Osteocyte (in vitro differentiated cells): ENCODE measurements at regions not wholly inside any gene's neighbourhood (a gene's known extent, or its start where the extent isn't known, plus 50 kb on each side); places are given as distances from the start of the nearest gene placed in this dataset.

Experiments used
- DNase-seq: peaks from one replicate; pipeline ENCODE4 v3.0.0; 2021; ENCODE audit warnings: mixed read lengths; ENCODE audit not compliant: unreplicated experiment; ENCODE audit errors: extremely low spot score
- H3K27ac Mint-ChIP-seq: one replicate; pipeline ENCODE4 v1.8.0; 2021; ENCODE audit warnings: mild to moderate bottlenecking, mixed read lengths; ENCODE audit not compliant: unreplicated experiment
- H3K27me3 Mint-ChIP-seq: one replicate; pipeline ENCODE4 v1.8.0; 2021; ENCODE audit warnings: mixed read lengths; ENCODE audit not compliant: unreplicated experiment
- H3K36me3 Mint-ChIP-seq: one replicate; pipeline ENCODE4 v1.8.0; 2021; ENCODE audit warnings: mixed read lengths; ENCODE audit not compliant: unreplicated experiment
- H3K4me1 Mint-ChIP-seq: one replicate; pipeline ENCODE4 v1.8.0; 2021; ENCODE audit warnings: mixed read lengths; ENCODE audit not compliant: unreplicated experiment
- H3K4me3 Mint-ChIP-seq: one replicate; pipeline ENCODE4 v1.8.0; 2021; ENCODE audit warnings: mild to moderate bottlenecking, moderate library complexity, mixed read lengths; ENCODE audit not compliant: unreplicated experiment
- H3K9me3 Mint-ChIP-seq: one replicate; pipeline ENCODE4 v1.8.0; 2021; ENCODE audit warnings: mixed read lengths; ENCODE audit not compliant: unreplicated experiment
- TF ChIP-seq, protein P1 (sequence below): fragments of 200-600 bp; sonication (generic); IDR thresholded peaks from 2 replicates; pipeline ENCODE4 v1.5.0; 2021; ENCODE audit warnings: antibody characterized with exemption, mild to moderate bottlenecking, moderate library complexity

DNA sequence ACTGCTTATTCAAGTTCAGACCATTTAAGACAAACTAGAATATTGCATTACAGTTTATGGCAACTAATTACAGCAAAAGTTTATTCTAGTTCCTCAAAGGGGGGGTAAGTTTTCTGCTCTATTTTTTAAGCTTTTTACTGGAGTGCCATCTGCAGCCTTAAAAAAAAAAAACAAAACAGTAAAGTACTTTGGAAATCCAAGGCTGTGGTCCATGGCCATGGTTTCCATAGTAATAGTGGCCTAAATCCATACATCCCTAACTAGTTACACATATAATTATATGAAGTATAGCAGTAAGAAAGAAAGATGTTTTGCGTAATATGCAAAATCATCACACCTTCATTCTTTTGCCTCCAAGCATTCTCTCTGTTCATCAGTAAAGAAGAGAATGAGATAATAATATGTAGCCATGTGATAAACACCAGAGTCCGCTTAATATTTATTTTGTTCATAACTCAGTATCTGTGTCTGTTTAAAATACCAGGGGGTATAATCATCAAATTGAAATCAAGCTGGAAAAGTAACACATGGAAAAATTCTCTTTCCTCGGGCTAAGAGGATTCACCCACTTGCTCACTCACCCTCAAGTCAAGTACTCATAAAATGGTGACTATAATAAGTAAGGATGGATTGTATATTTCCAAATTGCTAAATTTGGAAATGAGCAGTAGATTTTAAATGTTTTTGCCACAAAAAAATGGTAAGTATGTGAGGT lies 301.1 kb upstream of the RND3 start:
- no peaks in the 10 kb centered on the region for H3K27me3 Mint-ChIP-seq
- H3K9me3 Mint-ChIP-seq: peaks cover 15% of the 10 kb centered on the region
- peak overlapping the region; percentile 11 for H3K27ac Mint-ChIP-seq
- TF ChIP-seq, protein P1, sequence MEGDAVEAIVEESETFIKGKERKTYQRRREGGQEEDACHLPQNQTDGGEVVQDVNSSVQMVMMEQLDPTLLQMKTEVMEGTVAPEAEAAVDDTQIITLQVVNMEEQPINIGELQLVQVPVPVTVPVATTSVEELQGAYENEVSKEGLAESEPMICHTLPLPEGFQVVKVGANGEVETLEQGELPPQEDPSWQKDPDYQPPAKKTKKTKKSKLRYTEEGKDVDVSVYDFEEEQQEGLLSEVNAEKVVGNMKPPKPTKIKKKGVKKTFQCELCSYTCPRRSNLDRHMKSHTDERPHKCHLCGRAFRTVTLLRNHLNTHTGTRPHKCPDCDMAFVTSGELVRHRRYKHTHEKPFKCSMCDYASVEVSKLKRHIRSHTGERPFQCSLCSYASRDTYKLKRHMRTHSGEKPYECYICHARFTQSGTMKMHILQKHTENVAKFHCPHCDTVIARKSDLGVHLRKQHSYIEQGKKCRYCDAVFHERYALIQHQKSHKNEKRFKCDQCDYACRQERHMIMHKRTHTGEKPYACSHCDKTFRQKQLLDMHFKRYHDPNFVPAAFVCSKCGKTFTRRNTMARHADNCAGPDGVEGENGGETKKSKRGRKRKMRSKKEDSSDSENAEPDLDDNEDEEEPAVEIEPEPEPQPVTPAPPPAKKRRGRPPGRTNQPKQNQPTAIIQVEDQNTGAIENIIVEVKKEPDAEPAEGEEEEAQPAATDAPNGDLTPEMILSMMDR: no peak
- peaks cover 7% of the 10 kb centered on the region for H3K4me1 Mint-ChIP-seq
- no peaks in the 10 kb centered on the region for H3K36me3 Mint-ChIP-seq
- no peak overlapping the region for H3K4me3 Mint-ChIP-seq
- no peak for DNase-seq

DNA sequence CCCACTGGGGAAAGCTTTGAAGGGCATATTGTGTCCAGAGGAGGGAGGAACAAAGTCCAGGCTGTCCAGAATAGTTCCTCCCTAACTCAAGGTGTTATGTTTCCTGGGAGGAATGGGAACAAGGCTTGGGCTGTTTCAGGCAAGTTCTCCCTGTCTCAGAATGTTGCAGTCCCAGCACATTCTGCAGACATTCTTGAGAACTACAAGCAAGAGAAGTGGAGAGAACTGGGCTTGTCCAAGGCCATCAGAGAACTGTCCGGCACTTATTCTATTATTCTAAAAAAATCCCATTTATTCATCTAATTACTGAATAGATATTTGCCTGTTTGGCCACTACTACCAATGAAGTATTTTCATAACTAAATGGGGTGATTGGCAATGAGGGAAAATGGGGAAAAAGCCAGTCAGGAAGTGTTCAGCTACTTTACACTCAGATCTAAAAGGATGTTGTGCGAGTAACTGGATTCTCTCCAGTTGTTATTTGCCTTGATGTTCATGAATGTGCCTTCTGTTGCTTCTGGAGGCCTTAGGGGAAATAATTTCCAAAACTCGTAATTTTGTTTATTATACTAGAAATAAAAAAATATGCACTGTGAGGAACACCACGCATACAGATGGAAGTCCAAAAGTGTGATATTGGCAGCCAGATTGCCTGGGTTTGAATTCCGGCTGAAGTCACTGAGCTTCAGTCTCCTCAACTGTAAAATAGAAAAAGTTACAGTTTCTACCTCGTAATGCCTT lies 300.1 kb upstream of the RND3 start:
- H3K4me3 Mint-ChIP-seq: no peak overlapping the region
- peaks cover 11% of the 10 kb centered on the region for H3K9me3 Mint-ChIP-seq
- TF ChIP-seq, protein P1: no peak
- no peaks in the 10 kb centered on the region for H3K27me3 Mint-ChIP-seq
- H3K27ac Mint-ChIP-seq: no peak overlapping the region
- peaks cover 7% of the 10 kb centered on the region for H3K4me1 Mint-ChIP-seq
- no peak for DNase-seq
- H3K36me3 Mint-ChIP-seq: no peaks in the 10 kb centered on the region

DNA sequence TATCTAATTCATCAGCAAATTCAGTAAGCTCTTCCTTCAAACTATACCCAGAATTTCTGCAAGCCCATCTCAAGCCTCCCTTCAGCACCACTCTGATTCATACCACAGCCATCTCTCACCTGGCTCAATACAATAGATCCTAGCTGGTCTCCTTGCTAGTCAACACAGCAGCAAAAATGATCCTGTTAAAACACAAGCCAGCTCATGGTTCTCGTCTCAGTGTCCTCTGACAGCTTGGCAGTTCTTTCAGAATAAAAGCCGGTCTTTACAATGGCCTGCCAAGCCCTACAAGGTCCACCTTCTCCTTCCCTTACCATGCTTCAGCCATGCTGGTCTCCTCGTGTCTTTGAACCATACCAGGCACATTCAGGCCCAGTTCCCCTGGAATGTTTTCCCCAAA lies 296.9 kb upstream of the RND3 start:
- no peak for DNase-seq
- H3K9me3 Mint-ChIP-seq: no peaks in the 10 kb centered on the region
- peaks cover 16% of the 10 kb centered on the region for H3K4me1 Mint-ChIP-seq
- H3K4me3 Mint-ChIP-seq: no peak overlapping the region
- TF ChIP-seq, protein P1: no peak
- H3K36me3 Mint-ChIP-seq: no peaks in the 10 kb centered on the region
- no peak overlapping the region for H3K27ac Mint-ChIP-seq
- no peaks in the 10 kb centered on the region for H3K27me3 Mint-ChIP-seq

DNA sequence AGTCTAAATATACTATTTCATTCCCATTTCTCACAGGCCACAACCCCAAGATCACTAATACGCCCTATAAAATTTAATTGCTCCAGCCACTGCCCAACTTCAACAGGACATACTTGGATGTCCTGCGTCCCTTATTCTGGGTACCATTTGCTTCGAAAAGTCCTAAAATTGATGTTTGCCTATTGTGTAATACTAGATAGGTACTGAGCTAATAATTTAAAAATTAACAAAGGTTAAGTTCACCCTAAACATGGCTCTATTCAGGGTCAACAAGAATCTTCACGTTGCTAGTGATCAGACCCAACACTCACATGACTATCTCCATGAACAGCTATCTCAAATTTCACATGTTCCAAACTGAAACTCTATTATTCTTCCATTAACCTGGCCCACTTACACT lies 296.4 kb upstream of the RND3 start:
- Mint-ChIP-seq H3K4me1 (peaks cover 20% of the 10 kb centered on the region), H3K36me3 (no peaks in the 10 kb centered on the region), H3K27ac (no peak overlapping the region), H3K9me3 (no peaks in the 10 kb centered on the region), H3K4me3 (no peak overlapping the region), H3K27me3 (no peaks in the 10 kb centered on the region)
- DNase-seq: no peak
- TF ChIP-seq, protein P1: no peak

DNA sequence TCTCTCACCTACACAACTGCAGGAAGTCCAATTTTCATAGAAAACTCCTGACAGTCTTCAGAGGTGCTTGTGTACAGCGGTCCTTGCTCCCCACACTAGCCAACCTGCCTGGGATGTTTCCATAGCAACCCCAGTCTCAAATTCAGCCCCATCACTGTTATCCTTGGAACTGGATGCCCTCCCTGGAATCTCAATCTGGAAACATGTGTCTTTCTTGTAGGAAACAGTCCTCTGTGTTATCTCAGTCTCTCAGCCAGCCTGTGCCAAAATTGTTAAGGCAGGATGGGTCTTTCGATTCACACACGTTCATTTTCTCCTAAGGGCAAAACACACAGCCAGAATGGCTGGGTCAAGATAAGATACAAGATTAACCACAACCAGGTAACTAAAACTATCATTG lies 295.5 kb upstream of the RND3 start:
- H3K27ac Mint-ChIP-seq: no peak overlapping the region
- no peaks in the 10 kb centered on the region for H3K9me3 Mint-ChIP-seq
- TF ChIP-seq, protein P1: no peak
- no peaks in the 10 kb centered on the region for H3K27me3 Mint-ChIP-seq
- no peak for DNase-seq
- H3K4me1 Mint-ChIP-seq: peaks cover 22% of the 10 kb centered on the region
- H3K36me3 Mint-ChIP-seq: no peaks in the 10 kb centered on the region
- no peak overlapping the region for H3K4me3 Mint-ChIP-seq
